Activated B cell treated with CpG ODN at 0.5 μM for 24 hours (primary cell): ENCODE measurements at regions not wholly inside any gene's neighbourhood (a gene's known extent, or its start where the extent isn't known, plus 50 kb on each side); places are given as distances from the start of the nearest gene placed in this dataset.

Experiments
- ATAC-seq: fragments of 200-7000 bp; cut with Tn5 transposase; one replicate; pipeline ENCODE4 v1.10.0; 2021; ENCODE audit warnings: low read depth, mild to moderate bottlenecking, moderate library complexity
- CTCF ChIA-PET: fragments of 350-600 bp; sonication (Branson Sonifier 250); formaldehyde crosslinking; loops from one replicate; lab custom pipeline; 2021; ENCODE audit warnings: antibody characterized with exemption; lab: Charles Lee
- POLR2A ChIA-PET: fragments of 350-600 bp; sonication (Branson Sonifier 250); formaldehyde crosslinking; loops from one replicate; lab custom pipeline; 2021; ENCODE audit warnings: antibody characterized with exemption; lab: Charles Lee
- DNase-seq: peaks from one replicate; pipeline ENCODE4 v3.0.0; 2022
- H3K27ac Mint-ChIP-seq: one replicate; pipeline ENCODE4 v1.8.0; 2020; ENCODE audit warnings: mixed read lengths
- H3K27me3 Mint-ChIP-seq: one replicate; pipeline ENCODE4 v1.8.0; 2021; ENCODE audit warnings: mixed read lengths
- H3K36me3 Mint-ChIP-seq: one replicate; pipeline ENCODE4 v1.8.0; 2021; ENCODE audit warnings: low read depth, mixed read lengths
- H3K4me1 Mint-ChIP-seq: one replicate; pipeline ENCODE4 v1.8.0; 2021; ENCODE audit warnings: mixed read lengths
- H3K4me3 Mint-ChIP-seq: one replicate; pipeline ENCODE4 v1.8.0; 2020; ENCODE audit warnings: mild to moderate bottlenecking, mixed read lengths
- H3K9me3 Mint-ChIP-seq: one replicate; pipeline ENCODE4 v1.8.0; 2020; ENCODE audit warnings: mixed read lengths
- intact Hi-C: fragments of 100-400 bp; cut with micrococcal nuclease; formaldehyde crosslinking; loops from one replicate; pipeline ENCODE4 v1.15.1; 2024
- TF ChIP-seq, protein P1 (sequence below): fragments of 200-600 bp; IDR thresholded peaks from one replicate; pipeline ENCODE4 v1.8.0; 2022; ENCODE audit warnings: antibody characterized with exemption, mild to moderate bottlenecking

DNA sequence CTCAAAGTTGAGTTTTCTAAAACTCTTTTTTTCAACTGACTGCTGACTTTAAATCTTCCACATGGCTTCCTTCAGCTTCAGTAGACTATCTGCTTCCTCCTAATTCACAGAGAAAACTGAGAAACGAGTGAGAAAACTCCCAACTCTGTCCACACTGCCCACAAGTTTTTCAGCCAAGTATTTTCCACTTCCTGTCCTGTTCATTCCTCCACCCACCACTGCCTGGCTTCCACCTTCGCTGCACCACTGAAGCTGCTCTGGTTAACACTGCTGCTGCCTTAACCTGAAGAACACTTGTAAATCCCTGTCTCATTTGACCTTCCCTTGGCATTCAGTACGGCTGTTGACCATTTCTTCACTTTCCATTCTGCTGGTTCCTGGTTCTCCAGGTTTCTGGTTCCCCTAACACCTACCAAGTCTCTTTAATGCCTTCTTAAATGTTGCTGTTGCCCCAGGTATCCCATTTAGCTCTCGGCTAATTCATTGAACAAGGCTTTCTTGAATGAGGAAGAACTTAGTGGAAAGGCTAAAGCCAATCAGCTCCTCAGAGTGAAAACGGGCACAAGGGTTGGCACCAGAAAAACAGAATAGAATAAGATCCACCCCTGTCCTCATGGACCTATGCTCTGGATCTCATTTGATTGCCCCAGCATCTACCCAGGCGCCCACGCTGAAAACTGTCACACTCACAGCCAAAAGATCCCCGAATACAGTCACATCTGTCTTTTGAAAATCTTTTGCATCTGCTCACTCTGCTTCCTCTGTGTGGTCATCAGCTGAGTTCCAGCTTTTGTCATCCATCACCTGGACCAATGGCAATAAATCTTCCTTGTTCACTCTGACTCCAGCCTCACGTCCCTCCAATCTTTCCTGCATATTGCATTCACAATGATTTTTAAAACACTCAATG, 104.4 kb upstream of the TAB2 start:
- intact Hi-C loops: loop anchor here (5.0 kb wide), 1 partner anchor 34 kb away; no protein-coding TSS in a partner anchor
- Mint-ChIP-seq H3K36me3 (no peaks in the 10 kb centered on the region), H3K27ac (no peak overlapping the region), H3K9me3 (no peaks in the 10 kb centered on the region), H3K4me3 (no peak overlapping the region), H3K27me3 (no peaks in the 10 kb centered on the region), H3K4me1 (peaks cover 12% of the 10 kb centered on the region)
- DNase-seq (no peak), ATAC-seq (no peak)
- CTCF ChIA-PET: interaction anchor here (1.2 kb wide), 1 partner anchor 23 kb away, joined by 4 read pairs; no protein-coding TSS in a partner anchor
- POLR2A ChIA-PET: interaction anchor here (0.6 to 2.1 kb wide), 3 partner anchors 19 to 203 kb away, joined by 3 to 8 read pairs (median 3); no protein-coding TSS in a partner anchor
- TF ChIP-seq, protein P1, sequence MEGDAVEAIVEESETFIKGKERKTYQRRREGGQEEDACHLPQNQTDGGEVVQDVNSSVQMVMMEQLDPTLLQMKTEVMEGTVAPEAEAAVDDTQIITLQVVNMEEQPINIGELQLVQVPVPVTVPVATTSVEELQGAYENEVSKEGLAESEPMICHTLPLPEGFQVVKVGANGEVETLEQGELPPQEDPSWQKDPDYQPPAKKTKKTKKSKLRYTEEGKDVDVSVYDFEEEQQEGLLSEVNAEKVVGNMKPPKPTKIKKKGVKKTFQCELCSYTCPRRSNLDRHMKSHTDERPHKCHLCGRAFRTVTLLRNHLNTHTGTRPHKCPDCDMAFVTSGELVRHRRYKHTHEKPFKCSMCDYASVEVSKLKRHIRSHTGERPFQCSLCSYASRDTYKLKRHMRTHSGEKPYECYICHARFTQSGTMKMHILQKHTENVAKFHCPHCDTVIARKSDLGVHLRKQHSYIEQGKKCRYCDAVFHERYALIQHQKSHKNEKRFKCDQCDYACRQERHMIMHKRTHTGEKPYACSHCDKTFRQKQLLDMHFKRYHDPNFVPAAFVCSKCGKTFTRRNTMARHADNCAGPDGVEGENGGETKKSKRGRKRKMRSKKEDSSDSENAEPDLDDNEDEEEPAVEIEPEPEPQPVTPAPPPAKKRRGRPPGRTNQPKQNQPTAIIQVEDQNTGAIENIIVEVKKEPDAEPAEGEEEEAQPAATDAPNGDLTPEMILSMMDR: no peak

DNA sequence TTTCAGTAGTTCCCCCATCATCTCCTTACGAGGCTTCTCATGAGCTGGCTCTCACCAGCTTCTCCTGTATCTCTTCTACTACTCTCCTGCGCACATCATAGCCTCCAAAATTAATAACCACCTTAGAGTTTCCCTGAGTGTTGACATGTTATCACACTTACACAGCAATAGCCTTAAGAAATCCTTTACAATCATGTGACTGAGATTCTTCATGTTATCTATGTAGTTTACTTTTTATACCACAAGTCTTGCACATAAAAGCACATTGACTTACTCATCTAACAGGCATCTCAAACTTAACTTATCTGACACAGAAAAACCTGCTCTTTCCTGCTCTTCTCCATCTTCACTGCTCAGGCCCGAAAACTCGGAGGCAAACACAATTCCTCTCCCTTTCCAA, 103.7 kb upstream of the TAB2 start:
- intact Hi-C loops: loop anchor here (5.0 kb wide), 1 partner anchor 33 kb away; no protein-coding TSS in a partner anchor
- CTCF ChIA-PET: no interaction called here
- ATAC-seq (no peak), DNase-seq (no peak)
- Mint-ChIP-seq H3K27ac (no peak overlapping the region), H3K36me3 (no peaks in the 10 kb centered on the region), H3K4me1 (peaks cover 12% of the 10 kb centered on the region), H3K9me3 (no peaks in the 10 kb centered on the region), H3K4me3 (no peak overlapping the region), H3K27me3 (no peaks in the 10 kb centered on the region)
- TF ChIP-seq, protein P1: no peak
- POLR2A ChIA-PET: interaction anchor here (0.6 to 2.1 kb wide), 3 partner anchors 18 to 734 kb away, joined by 3 to 8 read pairs (median 5); no protein-coding TSS in a partner anchor

- ATAC-seq (no peak), DNase-seq (no peak)
- ChIA-PET CTCF (no interaction called here), POLR2A (interaction anchor here (0.6 to 1.2 kb wide), 2 partner anchors 101 to 262 kb away, joined by 3 to 5 read pairs; partner anchors contain the start of gene TAB2)
- H3K4me1 Mint-ChIP-seq: no peaks in the 10 kb centered on the region
- no peak overlapping the region for H3K4me3 Mint-ChIP-seq
- H3K27ac Mint-ChIP-seq: no peak overlapping the region
- no peaks in the 10 kb centered on the region for H3K36me3 Mint-ChIP-seq
- intact Hi-C loops: no loop called here
- TF ChIP-seq, protein P1: no peak
- no peaks in the 10 kb centered on the region for H3K27me3 Mint-ChIP-seq
- H3K9me3 Mint-ChIP-seq: no peaks in the 10 kb centered on the region
Observed at GRCh38 chr6:149216459-149216858, 101.1 kb upstream of the TAB2 start.

- Mint-ChIP-seq H3K9me3 (no peaks in the 10 kb centered on the region), H3K27ac (no peak overlapping the region), H3K36me3 (no peaks in the 10 kb centered on the region), H3K27me3 (no peaks in the 10 kb centered on the region), H3K4me1 (no peaks in the 10 kb centered on the region), H3K4me3 (no peak overlapping the region)
- TF ChIP-seq, protein P1: no peak
- no peak for DNase-seq
- POLR2A ChIA-PET: no interaction called here
- ATAC-seq: no peak
- CTCF ChIA-PET: no interaction called here
- intact Hi-C loops: no loop called here
Observed at GRCh38 chr6:149217466-149217888, 100.0 kb upstream of the TAB2 start.

DNA sequence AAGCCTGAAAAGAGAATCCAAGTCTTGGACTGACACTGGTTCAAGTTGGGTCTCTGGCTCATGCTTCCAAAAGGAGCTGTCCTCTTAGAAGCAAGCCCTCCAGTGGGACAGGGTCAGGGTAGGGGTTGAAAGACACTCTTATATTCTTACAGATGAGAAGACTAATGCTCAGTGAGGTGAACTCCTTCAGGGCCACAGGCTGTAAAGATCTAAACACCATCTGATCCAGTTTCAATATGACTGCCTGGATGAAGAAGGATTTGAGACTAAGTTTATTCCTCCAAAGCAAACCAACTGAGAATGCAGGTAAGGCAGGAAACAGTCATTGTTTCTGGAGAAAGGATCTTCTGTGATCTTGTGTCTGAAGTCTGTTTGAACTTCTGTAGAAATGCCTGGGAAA, 99.0 kb upstream of the TAB2 start:
- Mint-ChIP-seq H3K27me3 (no peaks in the 10 kb centered on the region), H3K4me1 (no peaks in the 10 kb centered on the region), H3K4me3 (no peak overlapping the region), H3K36me3 (no peaks in the 10 kb centered on the region), H3K9me3 (no peaks in the 10 kb centered on the region), H3K27ac (no peak overlapping the region)
- CTCF ChIA-PET: no interaction called here
- intact Hi-C loops: no loop called here
- POLR2A ChIA-PET: no interaction called here
- TF ChIP-seq, protein P1: no peak
- DNase-seq: no peak
- ATAC-seq: no peak
